SK-N-MC (cell line): ENCODE measurements at regions not wholly inside any gene's neighbourhood (a gene's known extent, or its start where the extent isn't known, plus 50 kb on each side); places are given as distances from the start of the nearest gene placed in this dataset.

ENCODE experiments used
- EZH2 ChIP-seq: fragments of 200-600 bp; sonication (generic); IDR thresholded peaks from one replicate; pipeline ENCODE4 v1.6.1; 2017; ENCODE audit warnings: antibody characterized with exemption
- FOXP2 ChIP-seq: optimal IDR thresholded peaks from 2 replicates; pipeline ENCODE3; 2011; ENCODE audit warnings: mild to moderate bottlenecking, moderate library complexity; ENCODE audit not compliant: insufficient read depth; ENCODE audit errors: extremely low read length, control extremely low read depth
- POLR2AphosphoS5 ChIP-seq: IDR thresholded peaks from 2 replicates; pipeline ENCODE4 v1.6.1; 2012; ENCODE audit warnings: mild to moderate bottlenecking, low read depth, low read length, borderline replicate concordance

DNA sequence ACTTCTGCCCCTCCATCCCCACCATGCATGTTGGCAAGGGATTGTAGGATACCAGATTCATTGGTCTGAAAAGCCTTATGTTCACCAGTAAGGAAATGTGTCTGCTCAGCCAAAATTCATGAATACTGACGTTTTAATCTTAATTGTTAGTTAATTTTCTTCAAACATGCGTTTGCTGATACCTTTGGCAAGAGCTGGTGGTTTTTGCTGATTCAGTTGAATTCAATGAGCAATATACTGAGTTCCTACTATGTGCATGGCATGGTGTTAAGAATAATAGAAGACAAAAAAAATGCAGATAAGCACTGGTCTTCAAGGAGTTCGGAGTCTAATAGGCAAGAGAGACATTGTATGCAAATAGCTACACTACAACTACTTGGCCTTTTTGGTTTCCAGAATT lies 811.6 kb downstream of the BCL11A start:
- no peak for TF ChIP-seq EZH2
- TF ChIP-seq POLR2AphosphoS5, result no peak
- no peak for TF ChIP-seq FOXP2
